H9 (cell line): ENCODE measurements at regions not wholly inside any gene's neighbourhood (a gene's known extent, or its start where the extent isn't known, plus 50 kb on each side); places are given as distances from the start of the nearest gene placed in this dataset.

ENCODE experiments used
- DNase-seq: peaks from one replicate; pipeline ENCODE4 v3.0.0-alpha.2; 2017
- H2AFZ ChIP-seq: one replicate; pipeline ENCODE4 v1.6.1; 2013; ENCODE audit warnings: mild to moderate bottlenecking, low read length, control low read depth, moderate library complexity
- H2AK5ac ChIP-seq: 2 replicates; pipeline ENCODE4 v1.6.1; 2013; ENCODE audit warnings: low read length, control low read depth, mixed read lengths; ENCODE audit not compliant: insufficient read length
- H2BK120ac ChIP-seq: one replicate; pipeline ENCODE4 v1.6.1; 2013; ENCODE audit warnings: low read depth, mild to moderate bottlenecking, low read length, control low read depth, inconsistent platforms; ENCODE audit not compliant: poor library complexity, severe bottlenecking
- H2BK12ac ChIP-seq: 2 replicates; pipeline ENCODE4 v1.6.1; 2013; ENCODE audit warnings: low read length, control low read depth, mixed read lengths, low read depth; ENCODE audit not compliant: insufficient read length
- H2BK15ac ChIP-seq: 2 replicates; pipeline ENCODE4 v1.6.1; 2013; ENCODE audit warnings: low read depth, low read length, control low read depth
- H2BK20ac ChIP-seq: one replicate; pipeline ENCODE4 v1.6.1; 2013; ENCODE audit warnings: low read depth, mild to moderate bottlenecking, low read length, control low read depth, inconsistent platforms; ENCODE audit not compliant: poor library complexity, severe bottlenecking
- H2BK5ac ChIP-seq: 2 replicates; pipeline ENCODE4 v1.6.1; 2013; ENCODE audit warnings: low read length, control low read depth, mixed read lengths; ENCODE audit not compliant: insufficient read length
- H3K14ac ChIP-seq: 2 replicates; pipeline ENCODE4 v1.6.1; 2013; ENCODE audit warnings: low read length, control low read depth; ENCODE audit not compliant: insufficient read depth
- H3K18ac ChIP-seq: 2 replicates; pipeline ENCODE4 v1.6.1; 2013; ENCODE audit warnings: low read depth, mild to moderate bottlenecking, mixed read lengths, low read length, control low read depth; ENCODE audit not compliant: insufficient read length
- H3K23ac ChIP-seq: 2 replicates; pipeline ENCODE4 v1.6.1; 2013; ENCODE audit warnings: low read length, control low read depth, mixed read lengths, low read depth; ENCODE audit not compliant: insufficient read length
- H3K23me2 ChIP-seq: 2 replicates; pipeline ENCODE4 v1.6.1; 2013; ENCODE audit warnings: low read depth, mild to moderate bottlenecking, mixed read lengths, low read length, control low read depth; ENCODE audit not compliant: insufficient read length, poor library complexity, severe bottlenecking
- H3K27ac ChIP-seq: 2 replicates; pipeline ENCODE4 v1.5.1; 2013; ENCODE audit warnings: low read length, control low read depth, mixed read lengths, low read depth; ENCODE audit not compliant: insufficient read length
- H3K27me3 ChIP-seq: 2 replicates; pipeline ENCODE4 v1.6.1; 2013; ENCODE audit warnings: low read length, control low read depth, inconsistent platforms; ENCODE audit not compliant: insufficient read depth
- H3K4ac ChIP-seq: 2 replicates; pipeline ENCODE4 v1.6.1; 2013; ENCODE audit warnings: low read depth, mild to moderate bottlenecking, control low read depth, inconsistent platforms, low read length, moderate library complexity
- H3K4me1 ChIP-seq: 2 replicates; pipeline ENCODE4 v1.6.1; 2013; ENCODE audit warnings: low read length, control low read depth, inconsistent platforms; ENCODE audit not compliant: insufficient read depth
- H3K4me2 ChIP-seq: 2 replicates; pipeline ENCODE4 v1.6.1; 2013; ENCODE audit warnings: low read length, control low read depth, mixed read lengths; ENCODE audit not compliant: insufficient read length, insufficient read depth
- H3K56ac ChIP-seq: 2 replicates; pipeline ENCODE4 v1.6.1; 2013; ENCODE audit warnings: low read depth, mild to moderate bottlenecking, mixed read lengths, low read length, control low read depth; ENCODE audit not compliant: insufficient read length
- H3K79me1 ChIP-seq: 2 replicates; pipeline ENCODE4 v1.6.1; 2013; ENCODE audit warnings: low read depth, mild to moderate bottlenecking, moderate library complexity, low read length, control low read depth, inconsistent platforms; ENCODE audit not compliant: insufficient read depth, poor library complexity, severe bottlenecking
- H3K79me2 ChIP-seq: 2 replicates; pipeline ENCODE4 v1.6.1; 2013; ENCODE audit warnings: low read length, control low read depth, inconsistent platforms; ENCODE audit not compliant: insufficient read depth
- H3K9ac ChIP-seq: 2 replicates; pipeline ENCODE4 v1.6.1; 2013; ENCODE audit warnings: low read length, control low read depth, mixed read lengths; ENCODE audit not compliant: insufficient read length; ENCODE audit errors: extremely low read depth
- H3K9me3 ChIP-seq: one replicate; pipeline ENCODE4 v1.6.1; 2013; ENCODE audit warnings: low read depth, low read length, inconsistent platforms; ENCODE audit not compliant: control insufficient read depth
- H3T11ph ChIP-seq: one replicate; pipeline ENCODE4 v1.6.1; 2013; ENCODE audit warnings: mild to moderate bottlenecking, low read length, control low read depth, inconsistent platforms
- H4K20me1 ChIP-seq: one replicate; pipeline ENCODE4 v1.6.1; 2013; ENCODE audit not compliant: control insufficient read depth, insufficient read length, insufficient read depth
- H4K5ac ChIP-seq: 2 replicates; pipeline ENCODE4 v1.6.1; 2013; ENCODE audit warnings: low read depth, mild to moderate bottlenecking, mixed read lengths, low read length, control low read depth; ENCODE audit not compliant: insufficient read length
- H4K8ac ChIP-seq: replicated peaks from 2 replicates; pipeline ENCODE4 v1.6.1; 2013; ENCODE audit warnings: low read length, control low read depth, mixed read lengths, low read depth; ENCODE audit not compliant: insufficient read length
- H4K91ac ChIP-seq: 2 replicates; pipeline ENCODE4 v1.6.1; 2013; ENCODE audit warnings: low read depth, mild to moderate bottlenecking, moderate library complexity, mixed read lengths, low read length, control low read depth; ENCODE audit not compliant: insufficient read length
- H3K27ac Mint-ChIP-seq, 3 experiments: 2 replicates in 2 of 3; 3 replicates in 1 of 3; pipeline ENCODE4 v1.8.0; 2020 to 2021; ENCODE audit warnings: mixed read lengths in 3 of 3, mild to moderate bottlenecking in 1 of 3, moderate library complexity in 1 of 3
- H3K27me3 Mint-ChIP-seq: 2 replicates; pipeline ENCODE4 v1.8.0; 2021; ENCODE audit warnings: low read depth, mild to moderate bottlenecking, moderate library complexity, mixed read lengths
- H3K36me3 Mint-ChIP-seq, 3 experiments: 2 replicates in 2 of 3; 3 replicates in 1 of 3; pipeline ENCODE4 v1.8.0; 2020 to 2021; ENCODE audit warnings: low read depth in 3 of 3, mixed read lengths in 3 of 3; ENCODE audit not compliant: insufficient read depth in 1 of 3
- H3K4me1 Mint-ChIP-seq, 2 experiments: 2 replicates each; pipeline ENCODE4 v1.8.0; 2020; ENCODE audit warnings: mixed read lengths in 2 of 2
- H3K4me3 Mint-ChIP-seq, 2 experiments: 2 replicates in 1 of 2; 3 replicates in 1 of 2; pipeline ENCODE4 v1.8.0; 2020 to 2021; ENCODE audit warnings: mild to moderate bottlenecking in 2 of 2, mixed read lengths in 2 of 2, moderate library complexity in 1 of 2
- H3K9me3 Mint-ChIP-seq, 2 experiments: 2 replicates in 1 of 2; 3 replicates in 1 of 2; pipeline ENCODE4 v1.8.0; 2020; ENCODE audit warnings: mild to moderate bottlenecking in 2 of 2, mixed read lengths in 2 of 2, moderate library complexity in 1 of 2
- CTCF ChIP-seq: fragments of 200-600 bp; sonication (generic); conservative IDR thresholded peaks from 3 replicates; pipeline ENCODE4 v1.8.0; 2021; ENCODE audit warnings: antibody characterized with exemption, mild to moderate bottlenecking
- WGBS: extraction: QIAGEN DNeasy Blood & Tissue Kit; methylation state at CpG from one replicate; pipeline ENCODE4 v1.1.7; 2013; ENCODE audit warnings: missing lambda C conversion rate, low lambda C conversion rate, mixed read lengths; ENCODE audit not compliant: insufficient read length; ENCODE audit errors: extremely low coverage; 5-methylcytosine and 5-hydroxymethylcytosine counted together

- no peak overlapping the region for H3K4me2 ChIP-seq
- peaks cover 3% of the 10 kb centered on the region for H3K27me3 Mint-ChIP-seq
- H3K79me1 ChIP-seq = no peaks in the 10 kb centered on the region
- no peak overlapping the region for H3K56ac ChIP-seq
- H3K23me2 ChIP-seq = no peaks in the 10 kb centered on the region
- H4K8ac ChIP-seq = no peak overlapping the region
- no peak for DNase-seq
- no peak overlapping the region for H3K23ac ChIP-seq
- no peak overlapping the region for H2BK120ac ChIP-seq
- WGBS = no CpG with 5 or more reads among the region's 4 CpGs
- H4K5ac ChIP-seq = no peak overlapping the region
- H3K18ac ChIP-seq = no peak overlapping the region
- H3K27me3 ChIP-seq = no peaks in the 10 kb centered on the region
- no peak overlapping the region for H3K4me3 Mint-ChIP-seq
- H3K4me1 Mint-ChIP-seq = peaks cover 7 to 8% of the 10 kb centered on the region in 2 experiments
- H3K9ac ChIP-seq = no peak overlapping the region
- peaks cover 2 to 17% (median 4%) of the 10 kb centered on the region in 3 experiments; a peak in 5 of 7 replicates for H3K36me3 Mint-ChIP-seq
- TF ChIP-seq CTCF = no peak
- H2BK12ac ChIP-seq = no peak overlapping the region
- H2BK15ac ChIP-seq = no peak overlapping the region
- no peaks in the 10 kb centered on the region for H3K4me1 ChIP-seq
- no peak overlapping the region for H3K27ac ChIP-seq
- no peak overlapping the region for H2AK5ac ChIP-seq
- no peaks in the 10 kb centered on the region for H4K20me1 ChIP-seq
- no peaks in the 10 kb centered on the region for H3K9me3 ChIP-seq
- no peak overlapping the region for H4K91ac ChIP-seq
- H2BK5ac ChIP-seq = no peak overlapping the region
- no peaks in the 10 kb centered on the region for H3K79me2 ChIP-seq
- peaks cover 20 to 39% of the 10 kb centered on the region in 2 experiments for H3K9me3 Mint-ChIP-seq
- H3K27ac Mint-ChIP-seq = no peak overlapping the region
- H3K14ac ChIP-seq = no peak overlapping the region
- no peak overlapping the region for H2BK20ac ChIP-seq
- H2AFZ ChIP-seq = no peak overlapping the region
- no peak overlapping the region for H3K4ac ChIP-seq
- H3T11ph ChIP-seq = no peak overlapping the region
Observed at GRCh38 chr17:83146347-83146746, 66.9 kb downstream of the METRNL start.
